Stomach (tissue), 8 donors: ENCODE measurements at regions not wholly inside any gene's neighbourhood (a gene's known extent, or its start where the extent isn't known, plus 50 kb on each side); places are given as distances from the start of the nearest gene placed in this dataset.

Source experiments
- DNase-seq, 2 donors: peaks; one replicate each; pipeline versions ENCODE4 v3.0.0 to v3.0.0-alpha.2; 2013 to 2019
- H3K27ac ChIP-seq, 5 donors: fragments of 200-600 bp in 4 of 5; sonication (generic) in 4 of 5; one replicate each; pipeline ENCODE4 v1.5.1; 2013 to 2019; ENCODE audit warnings: mild to moderate bottlenecking in 1 of 5, moderate library complexity in 1 of 5
- H3K27me3 ChIP-seq, 3 donors: fragments of 200-600 bp; sonication (generic); one replicate each; pipeline ENCODE4 v1.5.1; 2017 to 2019; ENCODE audit warnings: mixed run types in 1 of 3
- H3K36me3 ChIP-seq, 4 donors: fragments of 200-600 bp; sonication (generic); 1 replicate in 3 of 4; 2 replicates in 1 of 4; pipeline ENCODE4 v1.5.1; 2016 to 2019
- H3K4me1 ChIP-seq, 4 donors: fragments of 200-600 bp; sonication (generic); one replicate each; pipeline ENCODE4 v1.5.1; 2016 to 2019
- H3K4me3 ChIP-seq, 4 donors: fragments of 200-600 bp; sonication (generic) in 3 of 4; one replicate each; pipeline ENCODE4 v1.5.1; 2016 to 2019; ENCODE audit warnings: mild to moderate bottlenecking in 1 of 4
- H3K9me3 ChIP-seq, 4 donors: fragments of 200-600 bp; sonication (generic); one replicate each; pipeline ENCODE4 v1.5.1; 2016 to 2019
- EP300 ChIP-seq: sonication (generic); formaldehyde crosslinking; IDR thresholded peaks from one replicate; pipeline ENCODE4 v1.6.1; 2017; ENCODE audit warnings: antibody characterized with exemption
- POLR2A ChIP-seq, 4 donors: fragments of 450-650 bp; IDR thresholded peaks; one replicate each; pipeline ENCODE4 v1.6.1; 2016; ENCODE audit warnings: antibody characterized with exemption in 4 of 4, control low read depth in 2 of 4, mild to moderate bottlenecking in 1 of 4, moderate library complexity in 1 of 4
- POLR2AphosphoS5 ChIP-seq, 3 donors: sonication (generic); formaldehyde crosslinking; IDR thresholded peaks; one replicate each; pipeline ENCODE4 v1.6.1; 2016; ENCODE audit warnings: antibody characterized with exemption in 3 of 3
- WGBS, 5 donors: extraction: QIAGEN DNeasy Blood & Tissue Kit in 3 of 5; methylation state at CpG; one replicate each; pipeline versions ENCODE4 v1.1.5 to v1.1.7; 2013 to 2018; 5-methylcytosine and 5-hydroxymethylcytosine counted together
- intact Hi-C: fragments of 100-400 bp; cut with DNase I; formaldehyde crosslinking; loops from one replicate; pipeline ENCODE4 v1.15.1; 2023; ENCODE audit warnings: low total_unique reads
- TF ChIP-seq, protein P1 (sequence below), 7 experiments: fragments of 450-650 bp in 4 of 7; fragments of 200-600 bp in 3 of 7; sonication (generic) in 3 of 7; IDR thresholded peaks; one replicate each; pipeline ENCODE4 v1.5.1; 2016 to 2019; ENCODE audit warnings: antibody characterized with exemption in 7 of 7, control low read depth in 2 of 7, mild to moderate bottlenecking in 1 of 7
- donor health status: healthy with polysubstance abuse.
- donor health status: Bipolar disorder and iron deficiency.
- donor health status: healthy.

- WGBS, 5 donors = 55 to 79% (median 60%) methylated on average over 1 of the region's 1 CpG
- intact Hi-C loops = no loop called here
- no peaks in the 10 kb centered on the region for H3K36me3 ChIP-seq
- H3K27ac ChIP-seq = no peak overlapping the region
- H3K9me3 ChIP-seq = no peaks in the 10 kb centered on the region
- no peak for DNase-seq
- peaks cover 0 to 4% (median 2%) of the 10 kb centered on the region in 4 donors for H3K4me1 ChIP-seq
- no peaks in the 10 kb centered on the region for H3K27me3 ChIP-seq
- H3K4me3 ChIP-seq = no peak overlapping the region
- TF ChIP-seq EP300 (no peak), POLR2AphosphoS5 (IDR thresholded peaks at IDR 0.05) (no peak), POLR2A (IDR thresholded peaks at IDR 0.05) (no peak)
- TF ChIP-seq, protein P1, sequence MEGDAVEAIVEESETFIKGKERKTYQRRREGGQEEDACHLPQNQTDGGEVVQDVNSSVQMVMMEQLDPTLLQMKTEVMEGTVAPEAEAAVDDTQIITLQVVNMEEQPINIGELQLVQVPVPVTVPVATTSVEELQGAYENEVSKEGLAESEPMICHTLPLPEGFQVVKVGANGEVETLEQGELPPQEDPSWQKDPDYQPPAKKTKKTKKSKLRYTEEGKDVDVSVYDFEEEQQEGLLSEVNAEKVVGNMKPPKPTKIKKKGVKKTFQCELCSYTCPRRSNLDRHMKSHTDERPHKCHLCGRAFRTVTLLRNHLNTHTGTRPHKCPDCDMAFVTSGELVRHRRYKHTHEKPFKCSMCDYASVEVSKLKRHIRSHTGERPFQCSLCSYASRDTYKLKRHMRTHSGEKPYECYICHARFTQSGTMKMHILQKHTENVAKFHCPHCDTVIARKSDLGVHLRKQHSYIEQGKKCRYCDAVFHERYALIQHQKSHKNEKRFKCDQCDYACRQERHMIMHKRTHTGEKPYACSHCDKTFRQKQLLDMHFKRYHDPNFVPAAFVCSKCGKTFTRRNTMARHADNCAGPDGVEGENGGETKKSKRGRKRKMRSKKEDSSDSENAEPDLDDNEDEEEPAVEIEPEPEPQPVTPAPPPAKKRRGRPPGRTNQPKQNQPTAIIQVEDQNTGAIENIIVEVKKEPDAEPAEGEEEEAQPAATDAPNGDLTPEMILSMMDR (IDR thresholded peaks at IDR 0.05) = no peak
These were observed 184.1 kb upstream of the ARHGAP20 start for GRCh38 chr11:110896358-110896757.

DNA sequence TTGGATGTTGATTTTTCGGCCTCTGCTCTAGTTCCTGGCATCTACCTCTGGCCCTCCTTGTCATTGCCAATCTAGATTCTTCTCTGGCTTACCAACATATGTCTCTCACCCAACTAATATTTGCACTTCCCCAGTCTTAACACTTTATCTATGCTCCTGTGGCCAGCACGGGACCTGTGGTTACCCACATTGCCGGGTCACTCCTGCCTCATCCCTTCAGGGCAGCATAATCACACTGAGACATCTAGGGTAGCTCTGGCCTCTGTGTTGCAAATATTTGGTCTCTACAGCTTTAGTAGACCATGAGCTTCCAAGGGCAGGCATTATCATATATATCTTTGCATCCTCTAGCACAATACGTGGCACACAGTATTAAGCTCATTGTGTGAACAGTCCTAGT lies 182.0 kb upstream of the ARHGAP20 start:
- 32 to 57% (median 50%) methylated on average over 4 of the region's 4 CpGs for WGBS, 5 donors
- TF ChIP-seq, protein P1 (IDR thresholded peaks at IDR 0.05) = no peak
- no peak for TF ChIP-seq EP300
- TF ChIP-seq POLR2A (IDR thresholded peaks at IDR 0.05) = no peak
- TF ChIP-seq POLR2AphosphoS5 (IDR thresholded peaks at IDR 0.05) = no peak
- H3K27me3 ChIP-seq = no peaks in the 10 kb centered on the region
- H3K36me3 ChIP-seq = no peaks in the 10 kb centered on the region
- no peaks in the 10 kb centered on the region for H3K9me3 ChIP-seq
- H3K27ac ChIP-seq = no peak overlapping the region
- H3K4me1 ChIP-seq = peaks cover 0 to 4% (median 2%) of the 10 kb centered on the region in 4 donors
- no peak for DNase-seq
- H3K4me3 ChIP-seq = no peak overlapping the region
- intact Hi-C loops = no loop called here

DNA sequence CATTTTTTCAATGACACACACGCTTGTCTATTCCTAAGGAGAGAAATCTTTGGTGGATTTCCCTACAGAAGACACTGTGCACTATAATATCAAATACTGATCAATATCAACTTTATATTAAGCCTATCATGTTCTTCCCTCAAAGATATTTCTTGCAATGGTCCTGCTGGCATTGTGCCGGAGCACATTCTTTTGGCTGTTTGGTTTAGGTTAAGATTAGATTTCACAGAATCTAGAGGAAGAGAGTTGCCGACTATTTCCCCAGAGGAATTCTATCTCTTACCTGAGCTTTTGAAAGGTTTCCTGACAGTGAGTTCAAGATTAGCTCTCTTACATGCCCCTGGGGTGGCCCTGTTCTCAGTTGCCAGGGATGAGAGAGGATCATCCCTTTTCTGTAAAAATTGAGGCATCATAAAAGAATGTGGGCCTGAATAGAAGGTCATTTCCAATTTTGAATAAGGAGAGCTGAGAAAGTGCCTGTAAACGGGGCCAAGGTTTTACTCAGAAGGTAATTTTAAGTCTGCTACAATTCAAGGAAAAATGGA lies 180.6 kb upstream of the ARHGAP20 start:
- H3K27me3 ChIP-seq = no peaks in the 10 kb centered on the region
- no peak overlapping the region for H3K4me3 ChIP-seq
- H3K4me1 ChIP-seq = peaks cover 0 to 4% (median 2%) of the 10 kb centered on the region in 4 donors
- intact Hi-C loops = no loop called here
- H3K36me3 ChIP-seq = no peaks in the 10 kb centered on the region
- peak in 1 of 2 donors; percentile 43 for DNase-seq
- H3K27ac ChIP-seq = no peak overlapping the region
- no peaks in the 10 kb centered on the region for H3K9me3 ChIP-seq
- TF ChIP-seq, protein P1 (IDR thresholded peaks at IDR 0.05) = no peak
- TF ChIP-seq POLR2A (IDR thresholded peaks at IDR 0.05) (no peak), EP300 (no peak), POLR2AphosphoS5 (IDR thresholded peaks at IDR 0.05) (no peak)
- 39 to 56% (median 52%) methylated on average over 4 of the region's 4 CpGs for WGBS, 5 donors

- intact Hi-C loops = no loop called here
- TF ChIP-seq POLR2AphosphoS5 (IDR thresholded peaks at IDR 0.05) (no peak), POLR2A (IDR thresholded peaks at IDR 0.05) (no peak), EP300 (no peak)
- TF ChIP-seq, protein P1 (IDR thresholded peaks at IDR 0.05) = no peak
- no peak for DNase-seq
- H3K27me3 ChIP-seq = no peaks in the 10 kb centered on the region
- no peak overlapping the region for H3K4me3 ChIP-seq
- WGBS, 5 donors = 83 to 90% (median 86%) methylated on average over 1 of the region's 1 CpG
- H3K4me1 ChIP-seq = peaks cover 0 to 4% (median 2%) of the 10 kb centered on the region in 4 donors
- no peak overlapping the region for H3K27ac ChIP-seq
- no peaks in the 10 kb centered on the region for H3K9me3 ChIP-seq
- H3K36me3 ChIP-seq = no peaks in the 10 kb centered on the region
These were observed 179.2 kb upstream of the ARHGAP20 start for GRCh38 chr11:110891411-110891810.
